AG09309 (cell line): ENCODE measurements at regions not wholly inside any gene's neighbourhood (a gene's known extent, or its start where the extent isn't known, plus 50 kb on each side); places are given as distances from the start of the nearest gene placed in this dataset.

Experiments used
- DNase-seq: peaks from one replicate; pipeline ENCODE4 v3.0.0-alpha.2; 2010; ENCODE audit warnings: low read depth
- H3K4me3 ChIP-seq: 2 replicates; pipeline ENCODE4 v1.5.1; 2011; ENCODE audit warnings: mild to moderate bottlenecking, low read depth, low read length, moderate library complexity; ENCODE audit not compliant: control insufficient read depth
- CTCF ChIP-seq: IDR thresholded peaks from 2 replicates; pipeline ENCODE4 v1.5.1; 2011; ENCODE audit warnings: mild to moderate bottlenecking, low read depth, low read length, inconsistent platforms; ENCODE audit not compliant: insufficient read depth, control insufficient read depth; ENCODE audit errors: missing control alignments

- no peak for TF ChIP-seq CTCF
- no peak for DNase-seq
- H3K4me3 ChIP-seq: no peak overlapping the region
Observed at GRCh38 chr4:8742546-8742945, 129.1 kb downstream of the HMX1 start.

- H3K4me3 ChIP-seq: no peak overlapping the region
- no peak for TF ChIP-seq CTCF
- DNase-seq: no peak
Observed at GRCh38 chr4:8741513-8742226, 130.0 kb downstream of the HMX1 start.

- H3K4me3 ChIP-seq: no peak overlapping the region
- no peak for DNase-seq
- no peak for TF ChIP-seq CTCF
Observed at GRCh38 chr4:8740666-8741395, 130.8 kb downstream of the HMX1 start.

- no peak overlapping the region for H3K4me3 ChIP-seq
- no peak for TF ChIP-seq CTCF
- no peak for DNase-seq
Observed at GRCh38 chr4:8739820-8740665, 131.6 kb downstream of the HMX1 start.

GRCh38 chr4:8739317-8739716 is 132.3 kb downstream of the HMX1 start:
- DNase-seq: no peak
- TF ChIP-seq CTCF: no peak
- no peak overlapping the region for H3K4me3 ChIP-seq

GRCh38 chr4:8738471-8738931 is 133.1 kb downstream of the HMX1 start:
- TF ChIP-seq CTCF: no peak
- no peak overlapping the region for H3K4me3 ChIP-seq
- no peak for DNase-seq
